MM.1S (cell line): ENCODE measurements at regions not wholly inside any gene's neighbourhood (a gene's known extent, or its start where the extent isn't known, plus 50 kb on each side); places are given as distances from the start of the nearest gene placed in this dataset.

Experiments used
- DNase-seq: peaks from one replicate; pipeline ENCODE4 v3.0.0-alpha.2; 2015
- H2AFZ ChIP-seq: fragments of 300-600 bp; sonication (generic); 2 replicates; pipeline ENCODE4 v1.6.0; 2016; ENCODE audit warnings: antibody characterized with exemption, low read length
- H3F3A ChIP-seq: fragments of 300-600 bp; sonication (generic); 2 replicates; pipeline ENCODE4 v1.6.1; 2016; ENCODE audit warnings: mild to moderate bottlenecking, antibody characterized with exemption, low read length, moderate library complexity, mixed read lengths; ENCODE audit not compliant: insufficient read depth
- H3K27ac ChIP-seq: fragments of 300-600 bp; sonication (generic); 2 replicates; pipeline ENCODE4 v1.5.1; 2016; ENCODE audit warnings: mild to moderate bottlenecking, low read length
- H3K27me3 ChIP-seq: fragments of 300-600 bp; sonication (generic); replicated peaks from 2 replicates; pipeline ENCODE4 v1.6.0; 2016; ENCODE audit warnings: low read length; ENCODE audit not compliant: insufficient read depth
- H3K36me3 ChIP-seq: fragments of 300-600 bp; sonication (generic); replicated peaks from 2 replicates; pipeline ENCODE4 v1.6.1; 2016; ENCODE audit warnings: mild to moderate bottlenecking, low read length, mixed read lengths; ENCODE audit not compliant: insufficient read depth
- H3K4me1 ChIP-seq: fragments of 300-600 bp; sonication (generic); 2 replicates; pipeline ENCODE4 v1.6.1; 2016; ENCODE audit warnings: low read length, mixed read lengths
- H3K4me2 ChIP-seq: fragments of 300-600 bp; sonication (generic); 2 replicates; pipeline ENCODE4 v1.6.0; 2016; ENCODE audit warnings: low read depth, low read length
- H3K4me3 ChIP-seq: fragments of 300-600 bp; sonication (generic); 2 replicates; pipeline ENCODE4 v1.5.1; 2016; ENCODE audit warnings: low read length, mixed read lengths
- H3K79me2 ChIP-seq: fragments of 300-600 bp; sonication (generic); 2 replicates; pipeline ENCODE4 v1.6.1; 2016; ENCODE audit warnings: mixed run types, low read length, mixed read lengths
- H3K9ac ChIP-seq: fragments of 300-600 bp; sonication (generic); 2 replicates; pipeline ENCODE4 v1.6.1; 2016; ENCODE audit warnings: low read length, mixed read lengths
- H3K9me2 ChIP-seq: fragments of 300-600 bp; sonication (generic); replicated peaks from 2 replicates; pipeline ENCODE4 v1.6.1; 2016; ENCODE audit warnings: mild to moderate bottlenecking, low read length, mixed read lengths; ENCODE audit not compliant: insufficient read depth
- H3K9me3 ChIP-seq: fragments of 300-600 bp; sonication (generic); replicated peaks from 2 replicates; pipeline ENCODE4 v1.6.1; 2016; ENCODE audit warnings: mild to moderate bottlenecking, low read length, mixed read lengths; ENCODE audit not compliant: insufficient read depth
- H4K20me1 ChIP-seq: fragments of 300-600 bp; sonication (generic); 2 replicates; pipeline ENCODE4 v1.6.1; 2016; ENCODE audit warnings: mild to moderate bottlenecking, low read length, moderate library complexity, mixed read lengths; ENCODE audit not compliant: insufficient read depth
- EZH2 ChIP-seq: fragments of 300-600 bp; sonication (generic); optimal IDR thresholded peaks from 2 replicates; pipeline ENCODE3; 2017; ENCODE audit warnings: low read depth, mild to moderate bottlenecking, antibody characterized with exemption, low read length, mixed read lengths
- EZH2phosphoT487 ChIP-seq: fragments of 300-600 bp; sonication (generic); IDR thresholded peaks from 2 replicates; pipeline ENCODE4 v1.6.1; 2018; ENCODE audit warnings: antibody characterized with exemption, low read length
- TF ChIP-seq, protein P1 (sequence below): fragments of 300-600 bp; sonication (generic); IDR thresholded peaks from 2 replicates; pipeline ENCODE4 v1.5.1; 2016; ENCODE audit warnings: antibody characterized with exemption, low read length, mixed read lengths

DNA sequence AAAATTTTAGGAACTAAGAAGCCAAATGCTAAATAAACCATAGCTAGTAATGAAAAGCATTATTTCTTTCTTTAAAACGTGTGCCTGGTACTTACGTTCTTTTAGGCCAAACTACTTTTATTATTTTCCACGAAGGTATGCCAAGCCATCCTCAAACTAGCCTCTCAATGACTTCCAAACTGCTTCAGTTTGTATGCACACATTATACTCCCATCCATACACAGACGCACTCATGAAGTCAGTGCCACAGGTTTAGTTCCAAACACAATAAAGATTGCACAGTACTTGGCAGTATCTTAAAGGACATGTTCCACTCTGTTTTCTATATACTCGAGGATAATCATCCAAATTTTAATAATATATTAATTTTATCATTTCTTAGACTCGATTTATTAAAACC lies 609.2 kb upstream of the ZNF385D start:
- TF ChIP-seq, protein P1, sequence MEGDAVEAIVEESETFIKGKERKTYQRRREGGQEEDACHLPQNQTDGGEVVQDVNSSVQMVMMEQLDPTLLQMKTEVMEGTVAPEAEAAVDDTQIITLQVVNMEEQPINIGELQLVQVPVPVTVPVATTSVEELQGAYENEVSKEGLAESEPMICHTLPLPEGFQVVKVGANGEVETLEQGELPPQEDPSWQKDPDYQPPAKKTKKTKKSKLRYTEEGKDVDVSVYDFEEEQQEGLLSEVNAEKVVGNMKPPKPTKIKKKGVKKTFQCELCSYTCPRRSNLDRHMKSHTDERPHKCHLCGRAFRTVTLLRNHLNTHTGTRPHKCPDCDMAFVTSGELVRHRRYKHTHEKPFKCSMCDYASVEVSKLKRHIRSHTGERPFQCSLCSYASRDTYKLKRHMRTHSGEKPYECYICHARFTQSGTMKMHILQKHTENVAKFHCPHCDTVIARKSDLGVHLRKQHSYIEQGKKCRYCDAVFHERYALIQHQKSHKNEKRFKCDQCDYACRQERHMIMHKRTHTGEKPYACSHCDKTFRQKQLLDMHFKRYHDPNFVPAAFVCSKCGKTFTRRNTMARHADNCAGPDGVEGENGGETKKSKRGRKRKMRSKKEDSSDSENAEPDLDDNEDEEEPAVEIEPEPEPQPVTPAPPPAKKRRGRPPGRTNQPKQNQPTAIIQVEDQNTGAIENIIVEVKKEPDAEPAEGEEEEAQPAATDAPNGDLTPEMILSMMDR: no peak
- no peak for TF ChIP-seq EZH2
- no peak for TF ChIP-seq EZH2phosphoT487
- Histone ChIP-seq H3K4me1 (no peaks in the 10 kb centered on the region), H3K36me3 (no peaks in the 10 kb centered on the region), H2AFZ (no peak overlapping the region), H3K27ac (no peak overlapping the region), H3K4me3 (no peak overlapping the region), H3K4me2 (no peak overlapping the region), H3K9me2 (no peaks in the 10 kb centered on the region), H3K9me3 (no peaks in the 10 kb centered on the region), H3K9ac (no peak overlapping the region), H3K27me3 (no peaks in the 10 kb centered on the region), H3F3A (no peaks in the 10 kb centered on the region), H3K79me2 (no peaks in the 10 kb centered on the region), H4K20me1 (no peaks in the 10 kb centered on the region)
- DNase-seq: no peak

DNA sequence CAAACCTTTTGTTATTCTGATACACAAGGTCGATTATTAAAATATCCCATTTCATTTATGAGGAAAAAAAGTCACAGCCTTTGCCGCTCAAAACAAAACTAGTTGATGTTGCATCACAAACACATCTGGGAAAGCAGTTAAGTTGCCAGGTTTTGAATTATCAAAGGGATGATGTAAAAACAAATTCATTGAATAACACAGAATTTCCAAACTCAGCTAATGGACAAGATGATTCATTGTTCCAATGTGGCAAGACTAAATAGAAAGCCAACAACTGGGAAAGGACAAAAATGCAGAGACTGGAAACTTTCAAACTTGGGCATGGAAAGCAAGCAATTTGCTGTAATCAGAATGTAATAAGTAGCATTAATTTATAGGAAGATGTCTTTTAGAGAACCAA lies 610.0 kb upstream of the ZNF385D start:
- H3K27ac ChIP-seq: no peak overlapping the region

DNA sequence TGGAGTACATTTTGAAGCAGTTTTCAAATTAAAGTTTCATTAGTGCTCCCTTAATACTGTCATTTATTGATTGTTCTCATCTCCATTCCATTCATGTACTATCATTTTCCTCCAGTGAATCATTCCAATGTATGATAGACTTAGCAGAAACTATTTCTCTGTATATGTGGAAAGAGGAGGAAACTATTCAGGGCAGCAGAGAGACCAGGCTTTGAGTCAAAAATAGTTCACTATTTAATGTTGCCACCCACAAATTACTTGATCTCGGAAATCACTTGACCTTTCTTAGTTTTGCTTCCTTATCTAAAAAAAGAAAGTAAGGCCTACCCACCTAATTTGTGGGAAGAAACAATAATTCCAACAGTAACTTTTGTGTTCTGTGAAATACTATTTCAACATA lies 610.5 kb upstream of the ZNF385D start:
- H3K79me2 ChIP-seq: no peaks in the 10 kb centered on the region
- H3K4me2 ChIP-seq: no peak overlapping the region
- no peak overlapping the region for H3K4me3 ChIP-seq
- H3K27me3 ChIP-seq: no peaks in the 10 kb centered on the region
- H3K9ac ChIP-seq: no peak overlapping the region
- H3K4me1 ChIP-seq: no peaks in the 10 kb centered on the region
- H3K9me2 ChIP-seq: no peaks in the 10 kb centered on the region
- H3F3A ChIP-seq: no peaks in the 10 kb centered on the region
- H3K36me3 ChIP-seq: no peaks in the 10 kb centered on the region
- no peak for TF ChIP-seq EZH2phosphoT487
- TF ChIP-seq, protein P1: no peak
- TF ChIP-seq EZH2: no peak
- H3K27ac ChIP-seq: no peak overlapping the region
- no peak for DNase-seq
- no peaks in the 10 kb centered on the region for H4K20me1 ChIP-seq
- H3K9me3 ChIP-seq: no peaks in the 10 kb centered on the region
- H2AFZ ChIP-seq: no peak overlapping the region

More for the DNA sequence above, 610.0 kb upstream of the ZNF385D start:
- Histone ChIP-seq H3K9me3 (no peaks in the 10 kb centered on the region), H3K9ac (no peak overlapping the region), H2AFZ (no peak overlapping the region), H3K4me2 (no peak overlapping the region), H3K4me1 (no peaks in the 10 kb centered on the region), H3F3A (no peaks in the 10 kb centered on the region), H3K4me3 (no peak overlapping the region), H3K36me3 (no peaks in the 10 kb centered on the region), H3K27me3 (no peaks in the 10 kb centered on the region), H4K20me1 (no peaks in the 10 kb centered on the region), H3K79me2 (no peaks in the 10 kb centered on the region), H3K9me2 (no peaks in the 10 kb centered on the region)
- TF ChIP-seq EZH2phosphoT487 (no peak), EZH2 (no peak)
- TF ChIP-seq, protein P1: no peak
- DNase-seq: no peak
